Osteoblast (primary cell): ENCODE measurements at regions not wholly inside any gene's neighbourhood (a gene's known extent, or its start where the extent isn't known, plus 50 kb on each side); places are given as distances from the start of the nearest gene placed in this dataset.

Experiments used
- DNase-seq: peaks from one replicate; pipeline ENCODE4 v3.0.0; 2011; ENCODE audit warnings: low spot score, mixed read lengths; ENCODE audit not compliant: insufficient read length; ENCODE audit errors: missing footprints
- H2AFZ ChIP-seq: 2 replicates; pipeline ENCODE4 v1.6.0; 2011; ENCODE audit warnings: mild to moderate bottlenecking, low read length
- H3K27ac ChIP-seq: 2 replicates; pipeline ENCODE4 v1.5.1; 2011; ENCODE audit warnings: mild to moderate bottlenecking, low read depth, low read length, moderate library complexity
- H3K27me3 ChIP-seq: 2 replicates; pipeline ENCODE4 v1.6.0; 2012; ENCODE audit warnings: mild to moderate bottlenecking, control low read depth, inconsistent platforms, low read length, moderate library complexity; ENCODE audit not compliant: insufficient read depth
- H3K36me3 ChIP-seq: 2 replicates; pipeline ENCODE4 v1.5.1; 2011; ENCODE audit warnings: mild to moderate bottlenecking, low read length, control low read depth, moderate library complexity; ENCODE audit not compliant: insufficient read depth
- H3K4me1 ChIP-seq: 2 replicates; pipeline ENCODE4 v1.5.1; 2011; ENCODE audit warnings: mild to moderate bottlenecking, low read length, control low read depth, moderate library complexity; ENCODE audit not compliant: insufficient read depth
- H3K4me2 ChIP-seq: 2 replicates; pipeline ENCODE4 v1.6.0; 2011; ENCODE audit warnings: mild to moderate bottlenecking, low read length; ENCODE audit not compliant: insufficient read depth
- H3K4me3 ChIP-seq: fragments of 200-600 bp; sonication (generic); 3 replicates; pipeline ENCODE4 v1.5.1; 2012; ENCODE audit warnings: mild to moderate bottlenecking, low read length, inconsistent platforms; ENCODE audit not compliant: insufficient read depth
- H3K79me2 ChIP-seq: 2 replicates; pipeline ENCODE4 v1.6.0; 2012; ENCODE audit warnings: mild to moderate bottlenecking, low read length, control low read depth, inconsistent platforms; ENCODE audit not compliant: insufficient read depth
- H3K9me3 ChIP-seq: 2 replicates; pipeline ENCODE4 v1.5.1; 2011; ENCODE audit warnings: low read depth, low read length, control low read depth
- H4K20me1 ChIP-seq: 2 replicates; pipeline ENCODE4 v1.6.0; 2012; ENCODE audit warnings: mild to moderate bottlenecking, low read length, control low read depth; ENCODE audit not compliant: insufficient read depth
- CTCF ChIP-seq: IDR thresholded peaks from 2 replicates; pipeline ENCODE4 v1.5.1; 2011; ENCODE audit warnings: mild to moderate bottlenecking, low read depth, low read length, moderate library complexity; ENCODE audit errors: extremely low read depth

GRCh38 chr1:81446000-81446669 lies 354.6 kb upstream of the ADGRL2 start:
- Histone ChIP-seq H3K4me2 (no peak overlapping the region), H3K27me3 (no peaks in the 10 kb centered on the region), H3K4me1 (no peaks in the 10 kb centered on the region), H2AFZ (no peak overlapping the region), H4K20me1 (no peaks in the 10 kb centered on the region), H3K79me2 (no peaks in the 10 kb centered on the region), H3K36me3 (no peaks in the 10 kb centered on the region), H3K27ac (no peak overlapping the region), H3K9me3 (no peaks in the 10 kb centered on the region), H3K4me3 (no peak overlapping the region)
- DNase-seq: no peak
- no peak for TF ChIP-seq CTCF

GRCh38 chr1:81443288-81443687 lies 357.4 kb upstream of the ADGRL2 start:
- H2AFZ ChIP-seq: no peak overlapping the region
- H3K27me3 ChIP-seq: no peaks in the 10 kb centered on the region
- no peaks in the 10 kb centered on the region for H4K20me1 ChIP-seq
- H3K4me2 ChIP-seq: no peak overlapping the region
- no peaks in the 10 kb centered on the region for H3K36me3 ChIP-seq
- DNase-seq: no peak
- H3K4me3 ChIP-seq: no peak overlapping the region
- no peaks in the 10 kb centered on the region for H3K79me2 ChIP-seq
- no peak for TF ChIP-seq CTCF
- no peaks in the 10 kb centered on the region for H3K9me3 ChIP-seq
- no peaks in the 10 kb centered on the region for H3K4me1 ChIP-seq
- H3K27ac ChIP-seq: no peak overlapping the region

GRCh38 chr1:81439046-81439823 lies 361.5 kb upstream of the ADGRL2 start:
- no peak for TF ChIP-seq CTCF
- H3K27me3 ChIP-seq: no peaks in the 10 kb centered on the region
- no peak overlapping the region for H3K4me2 ChIP-seq
- H3K27ac ChIP-seq: no peak overlapping the region
- H4K20me1 ChIP-seq: no peaks in the 10 kb centered on the region
- no peaks in the 10 kb centered on the region for H3K9me3 ChIP-seq
- no peak overlapping the region for H3K4me3 ChIP-seq
- no peaks in the 10 kb centered on the region for H3K4me1 ChIP-seq
- no peaks in the 10 kb centered on the region for H3K79me2 ChIP-seq
- DNase-seq: no peak
- H3K36me3 ChIP-seq: no peaks in the 10 kb centered on the region
- no peak overlapping the region for H2AFZ ChIP-seq

- Histone ChIP-seq H3K27ac (no peak overlapping the region), H3K4me2 (no peak overlapping the region), H3K9me3 (no peaks in the 10 kb centered on the region), H3K4me1 (no peaks in the 10 kb centered on the region), H3K27me3 (no peaks in the 10 kb centered on the region), H3K4me3 (no peak overlapping the region), H3K36me3 (no peaks in the 10 kb centered on the region), H2AFZ (no peak overlapping the region), H3K79me2 (no peaks in the 10 kb centered on the region), H4K20me1 (no peaks in the 10 kb centered on the region)
- no peak for DNase-seq
- TF ChIP-seq CTCF: no peak
Observed at GRCh38 chr1:81437649-81438048, 363.1 kb upstream of the ADGRL2 start.
